A549 (cell line): ENCODE measurements at regions not wholly inside any gene's neighbourhood (a gene's known extent, or its start where the extent isn't known, plus 50 kb on each side); places are given as distances from the start of the nearest gene placed in this dataset.

Source experiments
- POLR2A ChIP-seq: IDR thresholded peaks from 2 replicates; pipeline ENCODE4 v1.6.1; 2012; ENCODE audit warnings: mild to moderate bottlenecking, low read length
- RAD21 ChIP-seq, 2 experiments: fragments of >200 bp in 1 of 2; sonication (Bioruptor Twin) in 1 of 2; formaldehyde crosslinking in 1 of 2; IDR thresholded peaks in 1 of 2; conservative IDR thresholded peaks in 1 of 2; 2 replicates in 1 of 2; 3 replicates in 1 of 2; pipeline ENCODE4 v1.6.1; 2012 to 2018; ENCODE audit warnings: inconsistent platforms in 1 of 2
- TF ChIP-seq, protein P1 (sequence below): fragments of >200 bp; sonication (Bioruptor Twin); formaldehyde crosslinking; IDR thresholded peaks from 3 replicates; pipeline ENCODE4 v1.5.1; 2016
- TF ChIP-seq, protein P2 (sequence below): IDR thresholded peaks from 2 replicates; pipeline ENCODE4 v1.6.1; 2012

DNA sequence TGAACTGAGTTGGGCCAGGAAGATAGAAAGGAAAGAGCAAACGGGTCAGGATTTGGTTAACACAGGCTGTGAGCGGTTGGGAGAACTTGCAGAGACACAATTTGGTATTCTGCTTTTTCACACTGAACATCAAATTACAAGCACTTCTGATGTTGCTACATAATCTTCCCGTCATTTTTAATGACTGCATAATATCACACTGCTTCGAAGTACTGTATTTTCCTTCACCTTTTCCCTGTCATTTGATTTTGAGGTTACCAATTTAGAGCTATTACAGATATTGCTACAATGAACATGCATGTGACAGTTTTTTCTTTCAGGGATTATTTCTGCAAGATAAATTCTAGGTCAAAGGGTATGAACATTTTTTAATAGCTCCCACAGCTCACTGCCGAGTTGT, 71.4 kb upstream of the CPEB4 start:
- no peak for TF ChIP-seq POLR2A
- TF ChIP-seq, protein P1, sequence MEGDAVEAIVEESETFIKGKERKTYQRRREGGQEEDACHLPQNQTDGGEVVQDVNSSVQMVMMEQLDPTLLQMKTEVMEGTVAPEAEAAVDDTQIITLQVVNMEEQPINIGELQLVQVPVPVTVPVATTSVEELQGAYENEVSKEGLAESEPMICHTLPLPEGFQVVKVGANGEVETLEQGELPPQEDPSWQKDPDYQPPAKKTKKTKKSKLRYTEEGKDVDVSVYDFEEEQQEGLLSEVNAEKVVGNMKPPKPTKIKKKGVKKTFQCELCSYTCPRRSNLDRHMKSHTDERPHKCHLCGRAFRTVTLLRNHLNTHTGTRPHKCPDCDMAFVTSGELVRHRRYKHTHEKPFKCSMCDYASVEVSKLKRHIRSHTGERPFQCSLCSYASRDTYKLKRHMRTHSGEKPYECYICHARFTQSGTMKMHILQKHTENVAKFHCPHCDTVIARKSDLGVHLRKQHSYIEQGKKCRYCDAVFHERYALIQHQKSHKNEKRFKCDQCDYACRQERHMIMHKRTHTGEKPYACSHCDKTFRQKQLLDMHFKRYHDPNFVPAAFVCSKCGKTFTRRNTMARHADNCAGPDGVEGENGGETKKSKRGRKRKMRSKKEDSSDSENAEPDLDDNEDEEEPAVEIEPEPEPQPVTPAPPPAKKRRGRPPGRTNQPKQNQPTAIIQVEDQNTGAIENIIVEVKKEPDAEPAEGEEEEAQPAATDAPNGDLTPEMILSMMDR = no peak
- TF ChIP-seq, protein P2, sequence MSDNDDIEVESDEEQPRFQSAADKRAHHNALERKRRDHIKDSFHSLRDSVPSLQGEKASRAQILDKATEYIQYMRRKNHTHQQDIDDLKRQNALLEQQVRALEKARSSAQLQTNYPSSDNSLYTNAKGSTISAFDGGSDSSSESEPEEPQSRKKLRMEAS = no peak
- no peak for TF ChIP-seq RAD21 (conservative IDR thresholded peaks at IDR 0.05 in 1 of 2, IDR thresholded peaks at IDR 0.05 in 1 of 2)
